NCI-H2081 (cell line): ENCODE measurements at regions not wholly inside any gene's neighbourhood (a gene's known extent, or its start where the extent isn't known, plus 50 kb on each side); places are given as distances from the start of the nearest gene placed in this dataset.

Experiments used
- DNase-seq, 2 experiments: peaks; one replicate each; lab custom pipeline; 2025; lab: John Stamatoyannopoulos, UW

DNA sequence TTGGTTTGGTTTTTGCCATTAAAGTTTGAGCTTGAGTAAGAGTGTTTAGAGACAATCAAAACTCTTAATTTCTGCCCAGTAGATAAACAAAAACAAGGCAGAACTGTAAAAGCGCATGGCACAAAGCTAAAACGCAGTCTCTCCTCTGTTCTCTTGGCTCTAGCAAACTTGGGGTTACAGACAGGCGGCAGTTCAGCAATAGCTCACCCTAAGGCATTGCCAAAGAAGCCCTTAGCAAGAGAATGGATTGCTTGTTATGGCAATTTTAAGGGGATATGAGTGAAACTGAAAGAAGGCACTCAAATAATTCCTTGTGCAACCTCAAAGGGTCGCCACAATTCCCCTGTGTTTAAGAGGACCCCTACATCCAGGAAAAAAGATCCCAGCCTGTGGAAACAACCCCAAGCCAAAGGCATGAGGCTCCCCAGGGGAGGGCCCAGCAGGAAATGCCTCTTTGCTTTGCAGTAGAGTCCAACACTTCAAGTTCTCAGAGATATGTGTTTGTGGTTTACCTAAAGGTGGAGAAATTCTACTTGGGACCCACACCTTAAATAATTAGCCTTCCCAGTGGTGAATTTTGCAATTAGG, 317.0 kb upstream of the MPDZ start:
- DNase-seq: no peak

DNA sequence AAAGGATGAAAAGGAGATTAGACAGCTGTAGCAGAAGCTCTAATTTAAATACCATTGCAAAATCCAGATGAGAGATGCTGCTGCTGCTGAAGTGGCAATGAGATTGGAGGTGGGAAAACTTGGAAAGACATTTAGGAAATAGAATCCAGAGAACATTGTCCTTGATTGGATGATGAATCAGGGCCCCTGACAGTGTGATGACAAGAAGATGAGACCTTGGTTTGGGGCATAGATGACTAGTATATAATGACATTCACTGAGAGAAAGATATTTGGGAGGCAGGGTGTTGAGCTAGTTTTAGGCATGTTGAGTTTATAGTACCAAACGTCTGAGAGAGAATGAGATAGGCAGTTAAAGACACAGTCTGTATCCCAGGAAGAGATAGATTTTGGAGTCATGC, 311.5 kb upstream of the MPDZ start:
- DNase-seq: no peak

- no peak for DNase-seq
These were observed 309.7 kb upstream of the MPDZ start for GRCh38 chr9:13589034-13589737.

DNA sequence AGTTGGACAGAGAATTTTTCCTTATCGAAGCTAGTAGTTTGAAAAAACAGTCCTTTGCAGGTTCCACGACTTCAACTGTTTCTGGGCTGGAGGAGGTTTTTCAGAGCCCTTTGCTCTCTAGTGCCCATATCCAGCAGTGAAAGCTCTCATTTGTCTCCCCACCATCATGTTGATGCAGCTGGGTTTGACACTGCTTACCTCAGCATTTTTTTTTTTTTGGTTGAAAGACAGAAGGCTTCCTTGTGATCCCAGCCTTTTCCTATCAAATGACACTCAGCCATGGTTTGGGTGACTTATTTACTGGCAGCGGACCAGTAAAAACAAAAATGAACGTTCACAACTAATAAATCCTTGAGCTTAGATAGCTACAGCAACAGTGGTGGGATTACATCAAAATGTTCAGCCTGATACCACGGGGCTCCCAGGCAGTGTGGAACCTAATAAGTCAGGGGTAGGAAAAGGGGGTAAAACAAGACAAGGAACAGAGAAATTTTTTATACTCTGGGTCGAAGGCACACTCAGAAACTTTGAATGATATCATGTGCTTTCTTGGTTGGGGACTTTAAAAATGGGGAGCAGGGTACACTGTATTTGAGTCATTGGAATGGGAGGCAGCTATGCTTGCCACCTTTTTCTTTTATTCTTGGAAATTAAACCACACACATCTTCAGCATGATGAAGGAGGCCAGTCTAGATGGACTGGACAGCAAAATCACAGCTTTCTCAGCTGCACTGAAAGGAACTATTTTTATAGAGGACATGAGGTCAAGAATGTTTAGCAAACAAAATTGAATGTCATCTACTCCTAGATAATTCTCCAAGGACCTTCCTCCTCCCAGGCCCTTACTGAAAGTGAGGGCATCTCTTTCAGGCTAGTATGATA, 308.9 kb upstream of the MPDZ start:
- no peak for DNase-seq

DNA sequence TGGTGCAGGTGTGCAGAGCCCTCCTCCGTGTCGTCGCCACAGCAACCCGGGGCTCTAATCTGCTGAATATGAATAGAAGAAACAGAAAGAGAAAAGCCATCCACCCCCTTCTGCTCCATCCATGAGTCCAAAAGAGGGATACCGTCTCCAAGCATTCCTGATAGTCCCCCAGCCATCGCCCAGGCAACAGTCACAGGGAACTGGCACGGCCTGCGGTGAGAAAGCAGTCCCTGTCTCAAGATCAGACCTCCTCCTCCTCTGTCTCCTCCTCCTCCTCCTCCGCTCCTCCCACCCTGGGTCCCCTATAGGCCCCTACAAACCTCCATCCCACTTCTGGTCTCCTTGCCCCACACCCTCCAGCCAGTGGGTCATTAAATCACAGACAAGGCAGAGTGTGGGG, 308.1 kb upstream of the MPDZ start:
- no peak for DNase-seq

DNA sequence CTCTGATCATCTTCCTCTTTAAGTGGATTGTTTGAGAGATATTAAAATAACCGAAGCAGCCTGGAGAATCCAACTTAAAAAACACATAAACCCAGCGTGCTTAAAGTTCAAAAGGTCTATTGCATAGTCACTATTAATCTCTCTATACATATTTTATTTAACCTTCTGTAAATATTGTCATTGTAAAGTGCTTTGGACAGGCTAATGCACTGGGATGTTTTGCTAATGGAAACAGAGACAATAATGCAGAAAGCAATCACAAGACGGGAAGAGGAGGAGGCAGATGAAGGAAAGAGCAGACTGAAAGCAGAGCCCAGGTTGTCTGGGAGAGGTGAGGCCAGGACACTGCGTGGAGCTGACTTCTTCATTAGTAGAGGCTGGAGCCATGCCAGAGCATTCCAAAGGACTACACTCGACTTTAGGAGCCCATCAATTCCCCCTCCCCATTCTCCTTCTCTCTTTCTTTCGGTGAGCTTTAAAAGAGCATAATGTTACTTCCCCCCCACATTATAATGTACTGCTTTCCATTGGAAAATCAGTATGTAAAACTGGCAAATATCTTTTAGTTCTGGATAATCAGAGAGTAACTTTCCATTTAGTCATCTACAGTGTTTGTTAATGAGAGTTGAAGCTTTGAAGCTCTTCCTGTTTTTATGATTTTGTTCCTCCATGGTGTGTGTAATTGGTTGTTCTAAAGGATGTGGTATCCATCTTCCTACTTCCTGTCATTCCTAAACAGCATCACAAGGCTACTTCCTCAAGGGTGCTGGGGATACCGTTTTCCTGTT, 307.3 kb upstream of the MPDZ start:
- no peak for DNase-seq

DNA sequence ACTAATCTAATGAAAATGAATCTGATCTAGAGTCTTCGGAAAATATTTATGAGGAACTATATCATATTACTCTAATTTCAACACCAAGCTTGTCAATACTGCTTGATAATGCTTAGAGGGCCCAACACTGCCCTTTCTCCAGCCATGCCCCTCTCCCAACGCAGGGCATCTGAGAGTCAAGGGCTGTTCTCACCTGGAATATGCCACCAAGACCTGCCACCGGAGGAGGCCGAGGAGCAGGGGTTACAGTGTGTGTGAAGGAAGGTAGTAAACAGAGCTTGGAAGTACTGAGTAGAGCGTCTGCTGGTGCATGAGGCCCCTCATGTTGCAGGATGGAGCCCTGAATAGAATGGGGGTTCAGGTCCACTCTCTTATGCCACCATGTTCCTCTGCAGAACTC, 301.3 kb upstream of the MPDZ start:
- DNase-seq: no peak

- no peak for DNase-seq
These were observed 300.6 kb upstream of the MPDZ start for GRCh38 chr9:13580131-13580530.

GRCh38 chr9:13576101-13576500, 296.6 kb upstream of the MPDZ start:
- no peak for DNase-seq

- DNase-seq: no peak
These were observed 296.1 kb upstream of the MPDZ start for GRCh38 chr9:13575558-13575957.

DNA sequence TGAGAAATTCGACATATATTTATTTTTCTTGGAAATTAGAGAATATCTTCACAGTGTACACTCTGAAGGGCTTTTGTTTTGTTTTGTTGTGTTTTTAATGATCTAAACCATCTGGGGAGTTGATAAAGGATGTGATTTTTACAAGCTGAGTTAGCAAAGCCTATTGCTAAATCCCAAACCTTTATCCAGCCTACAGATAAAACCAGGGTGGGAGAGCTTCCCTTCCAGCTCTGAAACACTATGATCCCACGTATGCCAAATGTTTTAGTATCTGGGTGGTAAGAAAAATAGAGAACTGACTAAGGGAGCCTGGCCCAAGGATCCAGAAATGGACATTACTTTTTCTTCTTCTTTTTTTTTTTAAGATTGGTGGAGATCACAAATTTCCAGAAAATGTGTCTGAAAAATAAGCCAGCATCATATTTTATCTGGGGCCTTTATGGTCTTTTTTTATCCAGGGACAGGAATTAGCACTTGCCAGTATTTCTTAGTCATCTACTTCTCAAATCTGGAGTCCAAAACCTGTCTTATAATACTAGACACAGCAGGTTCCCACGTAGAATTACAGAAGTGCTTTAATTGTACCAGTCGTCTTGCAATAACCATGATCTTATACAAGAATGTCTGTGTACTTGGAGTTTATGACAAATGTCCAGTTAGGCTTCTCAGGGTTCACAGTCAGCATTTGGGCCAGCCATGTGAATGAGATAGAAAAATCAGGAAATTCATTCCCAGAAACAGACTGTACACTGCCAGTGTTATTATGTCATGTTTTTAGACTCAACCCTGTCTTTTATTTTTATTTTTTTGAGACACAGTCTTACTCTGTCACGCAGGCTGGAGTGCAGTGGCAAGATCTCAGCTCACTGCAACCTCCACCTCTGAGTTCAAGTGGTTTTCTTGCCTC, 290.8 kb upstream of the MPDZ start:
- no peak for DNase-seq

DNA sequence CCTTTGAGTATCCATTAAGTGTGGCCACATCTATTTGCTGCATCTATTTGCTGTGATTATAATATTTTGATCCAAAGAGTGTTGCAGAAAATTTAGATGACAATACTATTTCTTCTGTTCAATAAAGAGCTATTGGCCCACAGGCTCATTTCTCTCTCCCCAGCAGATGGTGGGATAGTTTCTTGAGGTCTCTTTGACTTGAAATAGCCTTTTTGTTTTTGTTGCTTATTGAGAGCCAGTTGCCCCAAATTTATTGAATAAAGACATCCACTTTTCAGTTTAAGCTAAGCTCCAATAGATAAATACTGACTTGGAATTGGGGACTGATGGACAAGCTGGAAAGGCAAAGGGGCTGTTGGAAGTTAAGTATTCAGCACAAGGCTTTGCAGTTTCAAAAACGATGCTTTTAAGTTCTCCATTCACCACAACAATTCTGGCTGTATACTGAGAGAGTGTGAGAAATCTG, 290.1 kb upstream of the MPDZ start:
- DNase-seq: no peak

- DNase-seq: peak; percentile 90 to 98
These were observed 289.5 kb upstream of the MPDZ start for GRCh38 chr9:13568841-13569601.

DNA sequence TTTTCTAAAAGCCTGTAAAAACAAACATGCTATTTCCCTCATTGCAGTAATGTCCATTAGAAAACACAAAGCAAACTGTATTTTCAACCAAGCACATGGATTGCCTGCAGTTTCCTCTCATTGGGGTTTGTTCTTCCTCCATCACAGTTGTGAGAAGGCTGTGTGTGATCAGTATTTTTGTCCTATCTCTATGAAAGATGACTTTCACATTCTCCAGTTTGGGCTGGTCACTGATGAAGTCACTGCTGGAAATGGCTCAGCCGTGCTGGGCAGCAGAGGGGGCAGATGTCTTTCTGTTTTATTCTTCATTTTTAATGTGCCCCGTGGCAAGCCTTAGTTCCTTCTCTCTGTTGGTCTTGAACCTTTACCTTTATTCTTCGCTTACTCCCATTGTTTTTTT, 288.9 kb upstream of the MPDZ start:
- peak in 1 of 2 experiments; percentile 78 for DNase-seq

GRCh38 chr9:13567833-13568232, 288.3 kb upstream of the MPDZ start:
- DNase-seq: no peak

- no peak for DNase-seq
These were observed 278.3 kb upstream of the MPDZ start for GRCh38 chr9:13557746-13558145.

- DNase-seq: no peak
These were observed 277.2 kb upstream of the MPDZ start for GRCh38 chr9:13556656-13557055.

- DNase-seq: peak in 1 of 2 experiments; percentile 72
These were observed 276.6 kb upstream of the MPDZ start for GRCh38 chr9:13555989-13556500.

DNA sequence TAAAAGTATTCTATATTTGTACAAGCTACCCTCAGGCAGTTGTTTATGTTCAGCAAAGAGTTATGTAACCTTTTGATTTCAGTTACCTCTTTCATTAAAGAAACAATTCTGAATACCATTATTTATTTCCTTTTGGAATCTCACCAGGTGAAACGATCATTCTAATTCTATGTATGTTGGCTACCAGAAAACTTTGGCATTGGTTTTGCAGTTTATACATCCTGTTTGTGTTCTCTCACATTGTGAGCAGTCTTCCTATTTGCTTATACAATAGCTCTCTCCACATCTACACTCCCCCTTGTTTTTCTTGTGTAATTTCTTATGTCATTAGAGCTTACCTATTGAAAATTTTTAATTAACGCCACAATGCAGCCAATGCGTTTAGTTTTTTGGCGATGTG, 276.0 kb upstream of the MPDZ start:
- DNase-seq: peak; percentile 43 to 83

GRCh38 chr9:13554626-13555025, 275.1 kb upstream of the MPDZ start:
- peak in 1 of 2 experiments; percentile 52 for DNase-seq
